Spleen (tissue), 7 donors: ENCODE measurements at regions not wholly inside any gene's neighbourhood (a gene's known extent, or its start where the extent isn't known, plus 50 kb on each side); places are given as distances from the start of the nearest gene placed in this dataset.

Experiments
- POLR2A ChIP-seq, 3 donors: fragments of 450-650 bp; IDR thresholded peaks; one replicate each; pipeline ENCODE4 v1.5.1; 2017; ENCODE audit warnings: antibody characterized with exemption in 3 of 3, mild to moderate bottlenecking in 1 of 3
- POLR2AphosphoS5 ChIP-seq, 3 donors: sonication (generic); formaldehyde crosslinking; IDR thresholded peaks; one replicate each; pipeline ENCODE4 v1.5.1; 2017; ENCODE audit warnings: antibody characterized with exemption in 3 of 3
- TF ChIP-seq, protein P1 (sequence below), 11 experiments: fragments of 200-600 bp in 7 of 11; fragments of 450-650 bp in 4 of 11; sonication (generic) in 4 of 11; IDR thresholded peaks in 8 of 11; conservative IDR thresholded peaks in 3 of 11; 1 replicate in 7 of 11; 2 replicates in 4 of 11; pipeline versions ENCODE4 v1.4.0 to v1.8.0; 2016 to 2021; ENCODE audit warnings: antibody characterized with exemption in 11 of 11, inconsistent platforms in 4 of 11, mild to moderate bottlenecking in 1 of 11
- donor health status: DM: no; HTN: no; CAD: no; lungs with moderate emphysema.
- donor health status: DM: no; HTN: no; CAD: no.
- donor health status: DM: no; HTN: no; CAD: no.

DNA sequence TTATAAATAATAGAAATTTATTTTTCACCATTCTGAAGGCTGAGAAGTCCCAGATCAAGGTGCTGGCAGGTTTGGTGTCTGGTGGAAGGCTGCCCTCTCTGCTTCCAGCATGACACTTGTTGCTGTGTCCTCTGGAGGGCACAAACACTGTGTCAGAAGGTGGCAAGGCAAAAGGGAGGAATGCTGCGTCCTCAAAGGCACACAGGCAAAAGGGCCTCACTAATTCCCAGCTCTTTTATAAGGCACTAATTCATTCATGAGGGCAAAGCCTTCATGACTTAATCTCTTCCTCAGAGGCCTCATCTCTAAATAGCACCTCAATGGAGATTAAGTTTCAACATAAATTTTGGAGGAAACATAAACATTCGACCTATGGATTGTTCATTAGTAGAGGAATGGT, 209.5 kb upstream of the SMLR1 start:
- TF ChIP-seq, protein P1, sequence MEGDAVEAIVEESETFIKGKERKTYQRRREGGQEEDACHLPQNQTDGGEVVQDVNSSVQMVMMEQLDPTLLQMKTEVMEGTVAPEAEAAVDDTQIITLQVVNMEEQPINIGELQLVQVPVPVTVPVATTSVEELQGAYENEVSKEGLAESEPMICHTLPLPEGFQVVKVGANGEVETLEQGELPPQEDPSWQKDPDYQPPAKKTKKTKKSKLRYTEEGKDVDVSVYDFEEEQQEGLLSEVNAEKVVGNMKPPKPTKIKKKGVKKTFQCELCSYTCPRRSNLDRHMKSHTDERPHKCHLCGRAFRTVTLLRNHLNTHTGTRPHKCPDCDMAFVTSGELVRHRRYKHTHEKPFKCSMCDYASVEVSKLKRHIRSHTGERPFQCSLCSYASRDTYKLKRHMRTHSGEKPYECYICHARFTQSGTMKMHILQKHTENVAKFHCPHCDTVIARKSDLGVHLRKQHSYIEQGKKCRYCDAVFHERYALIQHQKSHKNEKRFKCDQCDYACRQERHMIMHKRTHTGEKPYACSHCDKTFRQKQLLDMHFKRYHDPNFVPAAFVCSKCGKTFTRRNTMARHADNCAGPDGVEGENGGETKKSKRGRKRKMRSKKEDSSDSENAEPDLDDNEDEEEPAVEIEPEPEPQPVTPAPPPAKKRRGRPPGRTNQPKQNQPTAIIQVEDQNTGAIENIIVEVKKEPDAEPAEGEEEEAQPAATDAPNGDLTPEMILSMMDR (IDR thresholded peaks at IDR 0.05 in 8 of 11, conservative IDR thresholded peaks at IDR 0.05 in 3 of 11), result no peak
- TF ChIP-seq POLR2AphosphoS5 (IDR thresholded peaks at IDR 0.05) (no peak), POLR2A (IDR thresholded peaks at IDR 0.05) (no peak)
